ENCODE measurements at regions not wholly inside any gene's neighbourhood (a gene's known extent, or its start where the extent isn't known, plus 50 kb on each side); places are given as distances from the start of the nearest gene placed in this dataset.

DNA sequence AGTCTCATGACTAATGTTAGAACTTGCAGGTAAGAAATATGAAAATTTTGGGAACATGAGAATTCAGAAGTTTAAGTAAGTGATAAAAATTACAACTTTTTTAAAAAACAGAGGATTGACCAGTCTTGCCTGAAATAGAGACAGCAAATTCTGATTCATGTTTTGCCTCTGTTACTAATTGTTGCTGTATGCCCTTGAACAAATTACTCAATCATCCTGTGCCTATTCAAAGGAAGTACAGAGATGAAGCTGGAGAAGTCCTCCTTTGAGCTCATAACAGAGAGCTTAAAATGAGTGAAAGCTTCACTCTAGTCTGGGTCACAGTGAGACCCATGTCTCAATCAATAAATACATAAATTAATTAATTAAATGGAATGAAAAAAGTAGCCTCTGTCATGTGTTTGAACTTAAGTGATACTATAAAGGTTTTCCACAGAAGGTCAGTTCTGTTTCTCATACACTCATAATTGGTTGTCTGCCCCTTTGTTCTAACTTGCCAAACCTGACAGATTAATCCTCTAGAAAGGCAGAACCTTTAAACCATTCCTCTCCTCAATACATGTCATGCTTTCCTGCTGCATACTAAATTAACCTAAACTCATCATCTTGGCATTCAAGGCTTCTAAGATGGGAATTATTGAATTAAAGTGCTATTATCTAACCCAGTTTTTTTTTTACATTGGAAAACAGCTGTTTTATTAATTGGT, 374.6 kb upstream of the LRATD1 start:
- Histone ChIP-seq H4K20me1 (ENCODE audit: control insufficient read depth, insufficient read depth, low read depth, low read length) (no peaks in the 10 kb centered on the region), H3K27ac (ENCODE audit: low read depth, low read length) (no peak overlapping the region), H3K4me1 (ENCODE audit: control insufficient read depth, low read length) (no peaks in the 10 kb centered on the region), H3K79me2 (ENCODE audit: control insufficient read depth, low read length) (no peaks in the 10 kb centered on the region), H3K4me3 (ENCODE audit: low read length) (no peak overlapping the region), H3K4me2 (ENCODE audit: low read length) (no peak overlapping the region), H3K27me3 (ENCODE audit: control insufficient read depth, low read length) (no peaks in the 10 kb centered on the region), H3K9me2 (replicated peaks; ENCODE audit: control insufficient read depth, low read length) (no peaks in the 10 kb centered on the region), H3F3A (ENCODE audit: control insufficient read depth, insufficient read depth) (no peaks in the 10 kb centered on the region), H3K9me3 (ENCODE audit: control insufficient read depth, insufficient read depth, low read length) (peaks cover 3% of the 10 kb centered on the region; the same call in 1 of the 2 replicates), H3K36me3 (ENCODE audit: control insufficient read depth, low read length) (no peaks in the 10 kb centered on the region)
- TF ChIP-seq EZH2phosphoT487 (IDR thresholded peaks at IDR 0.05; ENCODE audit: borderline replicate concordance, low read length) = no peak
- TF ChIP-seq, protein P1, sequence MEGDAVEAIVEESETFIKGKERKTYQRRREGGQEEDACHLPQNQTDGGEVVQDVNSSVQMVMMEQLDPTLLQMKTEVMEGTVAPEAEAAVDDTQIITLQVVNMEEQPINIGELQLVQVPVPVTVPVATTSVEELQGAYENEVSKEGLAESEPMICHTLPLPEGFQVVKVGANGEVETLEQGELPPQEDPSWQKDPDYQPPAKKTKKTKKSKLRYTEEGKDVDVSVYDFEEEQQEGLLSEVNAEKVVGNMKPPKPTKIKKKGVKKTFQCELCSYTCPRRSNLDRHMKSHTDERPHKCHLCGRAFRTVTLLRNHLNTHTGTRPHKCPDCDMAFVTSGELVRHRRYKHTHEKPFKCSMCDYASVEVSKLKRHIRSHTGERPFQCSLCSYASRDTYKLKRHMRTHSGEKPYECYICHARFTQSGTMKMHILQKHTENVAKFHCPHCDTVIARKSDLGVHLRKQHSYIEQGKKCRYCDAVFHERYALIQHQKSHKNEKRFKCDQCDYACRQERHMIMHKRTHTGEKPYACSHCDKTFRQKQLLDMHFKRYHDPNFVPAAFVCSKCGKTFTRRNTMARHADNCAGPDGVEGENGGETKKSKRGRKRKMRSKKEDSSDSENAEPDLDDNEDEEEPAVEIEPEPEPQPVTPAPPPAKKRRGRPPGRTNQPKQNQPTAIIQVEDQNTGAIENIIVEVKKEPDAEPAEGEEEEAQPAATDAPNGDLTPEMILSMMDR (IDR thresholded peaks at IDR 0.05; ENCODE audit: low read depth, low read length, poor library complexity, severe bottlenecking) = no peak

DNA sequence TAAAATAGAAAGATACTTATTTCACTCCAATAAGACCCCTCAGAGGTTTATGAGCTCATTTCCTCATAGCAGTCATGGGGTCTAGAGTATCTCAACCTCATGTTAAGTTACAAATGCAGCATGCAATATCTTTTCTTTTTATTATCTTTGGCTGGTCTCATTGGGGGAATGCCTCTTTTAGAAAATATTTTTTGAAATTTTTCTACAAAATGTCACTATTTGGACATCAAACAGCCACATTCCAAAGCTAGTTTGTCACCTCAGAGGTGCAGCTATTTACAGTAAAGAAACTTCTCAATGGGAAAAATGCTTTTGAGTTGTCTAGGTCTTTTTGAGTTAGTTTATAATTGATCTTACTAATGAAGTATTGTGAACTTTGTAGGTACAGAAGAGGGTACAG, 370.7 kb upstream of the LRATD1 start:
- no peaks in the 10 kb centered on the region for H3F3A ChIP-seq (ENCODE audit: control insufficient read depth, insufficient read depth)
- H3K9me3 ChIP-seq (ENCODE audit: control insufficient read depth, insufficient read depth, low read length) = no peaks in the 10 kb centered on the region
- TF ChIP-seq, protein P1 (IDR thresholded peaks at IDR 0.05; ENCODE audit: low read depth, low read length, poor library complexity, severe bottlenecking) = no peak
- TF ChIP-seq EZH2phosphoT487 (IDR thresholded peaks at IDR 0.05; ENCODE audit: borderline replicate concordance, low read length) = no peak
- no peaks in the 10 kb centered on the region for H4K20me1 ChIP-seq (ENCODE audit: control insufficient read depth, insufficient read depth, low read depth, low read length)
- H3K27me3 ChIP-seq (ENCODE audit: control insufficient read depth, low read length) = no peaks in the 10 kb centered on the region
- no peaks in the 10 kb centered on the region for H3K79me2 ChIP-seq (ENCODE audit: control insufficient read depth, low read length)
- H3K4me3 ChIP-seq (ENCODE audit: low read length) = no peak overlapping the region
- H3K4me2 ChIP-seq (ENCODE audit: low read length) = no peak overlapping the region
- no peaks in the 10 kb centered on the region for H3K9me2 ChIP-seq (replicated peaks; ENCODE audit: control insufficient read depth, low read length)
- H3K4me1 ChIP-seq (ENCODE audit: control insufficient read depth, low read length) = no peaks in the 10 kb centered on the region
- H3K27ac ChIP-seq (ENCODE audit: low read depth, low read length) = no peak overlapping the region
- H3K36me3 ChIP-seq (ENCODE audit: control insufficient read depth, low read length) = no peaks in the 10 kb centered on the region

DNA sequence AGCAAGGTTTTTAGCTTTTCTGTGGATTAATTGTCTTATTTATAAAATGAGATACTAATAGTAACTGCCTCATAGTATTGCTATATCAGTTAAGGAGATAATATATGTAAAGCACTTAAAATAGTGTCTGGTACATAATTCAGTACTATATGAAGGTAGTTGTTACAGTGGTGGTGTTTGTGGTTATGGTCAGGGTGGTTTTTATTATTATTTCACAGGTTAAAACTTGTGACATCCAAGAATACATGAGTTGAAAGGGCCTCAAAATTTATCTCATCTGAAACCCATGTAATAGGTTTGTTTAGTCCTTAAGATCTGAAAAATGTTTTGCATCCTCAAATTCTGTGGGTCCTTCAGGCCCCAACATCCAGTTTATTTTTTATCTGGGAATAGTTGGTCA, 369.5 kb upstream of the LRATD1 start:
- Histone ChIP-seq H3K4me3 (ENCODE audit: low read length) (no peak overlapping the region), H3K4me2 (ENCODE audit: low read length) (no peak overlapping the region), H3K9me3 (ENCODE audit: control insufficient read depth, insufficient read depth, low read length) (no peaks in the 10 kb centered on the region), H3K27me3 (ENCODE audit: control insufficient read depth, low read length) (no peaks in the 10 kb centered on the region), H4K20me1 (ENCODE audit: control insufficient read depth, insufficient read depth, low read depth, low read length) (no peaks in the 10 kb centered on the region), H3K9me2 (replicated peaks; ENCODE audit: control insufficient read depth, low read length) (no peaks in the 10 kb centered on the region), H3K36me3 (ENCODE audit: control insufficient read depth, low read length) (no peaks in the 10 kb centered on the region), H3K79me2 (ENCODE audit: control insufficient read depth, low read length) (no peaks in the 10 kb centered on the region), H3K27ac (ENCODE audit: low read depth, low read length) (no peak overlapping the region), H3K4me1 (ENCODE audit: control insufficient read depth, low read length) (no peaks in the 10 kb centered on the region), H3F3A (ENCODE audit: control insufficient read depth, insufficient read depth) (no peaks in the 10 kb centered on the region)
- TF ChIP-seq, protein P1 (IDR thresholded peaks at IDR 0.05; ENCODE audit: low read depth, low read length, poor library complexity, severe bottlenecking) = no peak
- no peak for TF ChIP-seq EZH2phosphoT487 (IDR thresholded peaks at IDR 0.05; ENCODE audit: borderline replicate concordance, low read length)

Measured in DOHH2 (cell line).